Panc1 (cell line): ENCODE measurements at regions not wholly inside any gene's neighbourhood (a gene's known extent, or its start where the extent isn't known, plus 50 kb on each side); places are given as distances from the start of the nearest gene placed in this dataset.

ENCODE experiments used
- ATAC-seq: fragments of 200-7000 bp; cut with Tn5 transposase; 2 replicates; pipeline ENCODE4 v1.9.1; 2020; ENCODE audit warnings: mild to moderate bottlenecking, moderate library complexity
- BruUV-seq: library from RNA; stranded (reverse); fragments of 400-500 nt; replicated peaks from 2 replicates; lab custom pipeline; 2021; lab: Mats Ljungman, UMichigan
- CTCF ChIA-PET: fragments of 300-600 bp; sonication (Branson Sonifier 250); formaldehyde crosslinking; loops from one replicate; lab custom pipeline; 2022; ENCODE audit warnings: antibody characterized with exemption; lab: Charles Lee
- POLR2A ChIA-PET: fragments of 300-600 bp; sonication (Branson Sonifier 250); formaldehyde crosslinking; loops from one replicate; lab custom pipeline; 2022; ENCODE audit warnings: antibody characterized with exemption; lab: Charles Lee
- DNase-seq: peaks from one replicate; pipeline ENCODE4 v3.0.0-alpha.2; 2010; ENCODE audit warnings: low read depth, low spot score
- H3K27ac ChIP-seq: 2 replicates; pipeline ENCODE4 v1.5.1; 2011; ENCODE audit warnings: mild to moderate bottlenecking, low read length, inconsistent platforms
- H3K27me3 ChIP-seq: fragments of 200-500 bp; sonication (Bioruptor generic); 2 replicates; pipeline ENCODE4 v1.6.0; 2014; ENCODE audit warnings: low read length, inconsistent platforms; ENCODE audit not compliant: control insufficient read depth, insufficient read depth
- H3K36me3 ChIP-seq: fragments of 200-500 bp; sonication (Bioruptor generic); 2 replicates; pipeline ENCODE4 v1.5.1; 2014; ENCODE audit warnings: inconsistent platforms, mild to moderate bottlenecking, low read length, moderate library complexity; ENCODE audit not compliant: control insufficient read depth, insufficient read depth
- H3K4me1 ChIP-seq: 2 replicates; pipeline ENCODE4 v1.5.1; 2011; ENCODE audit warnings: inconsistent platforms, mild to moderate bottlenecking, low read length, moderate library complexity; ENCODE audit not compliant: control insufficient read depth, insufficient read depth
- H3K4me3 ChIP-seq, 2 experiments: 2 replicates each; pipeline ENCODE4 v1.5.1; 2011 to 2012; ENCODE audit warnings: low read depth in 2 of 2, low read length in 2 of 2, mild to moderate bottlenecking in 2 of 2, inconsistent platforms in 1 of 2, moderate library complexity in 1 of 2
- H3K9me3 ChIP-seq: fragments of 200-500 bp; sonication (Bioruptor generic); 2 replicates; pipeline ENCODE4 v1.5.1; 2014; ENCODE audit warnings: low read depth, mild to moderate bottlenecking, inconsistent platforms, low read length, moderate library complexity; ENCODE audit not compliant: control insufficient read depth, insufficient read depth
- CTCF ChIP-seq: fragments of 450-650 bp; IDR thresholded peaks from 2 replicates; pipeline ENCODE4 v1.5.1; 2017; ENCODE audit warnings: mild to moderate bottlenecking
- POLR2AphosphoS5 ChIP-seq: IDR thresholded peaks from 2 replicates; pipeline ENCODE4 v1.6.1; 2012; ENCODE audit warnings: mild to moderate bottlenecking, low read depth, low read length, moderate library complexity
- REST ChIP-seq, 2 experiments: IDR thresholded peaks; 2 replicates each; pipeline ENCODE4 v1.6.1; 2011 to 2012; ENCODE audit warnings: low read depth in 2 of 2, control low read depth in 1 of 2, low read length in 1 of 2, mild to moderate bottlenecking in 1 of 2, moderate library complexity in 1 of 2; ENCODE audit not compliant: insufficient read depth in 1 of 2
- SIN3A ChIP-seq: IDR thresholded peaks from 2 replicates; pipeline ENCODE4 v1.6.1; 2012; ENCODE audit warnings: low read depth, mild to moderate bottlenecking, low read length, moderate library complexity, borderline replicate concordance; ENCODE audit not compliant: insufficient read depth
- TCF7L2 ChIP-seq: IDR thresholded peaks from 2 replicates; pipeline ENCODE4 v1.6.1; 2011; ENCODE audit warnings: mild to moderate bottlenecking, low read depth, low read length, inconsistent platforms
- in situ Hi-C: cut with HindIII; loops from 2 replicates; pipeline ENCODE4 v1.10.0; 2016; ENCODE audit warnings: low sequenced_read_pairs, low pct_unique_long_range_greater_than_20kb
- intact Hi-C: fragments of 100-400 bp; cut with micrococcal nuclease; formaldehyde crosslinking; loops from one replicate; pipeline ENCODE4 v1.10.0; 2022; ENCODE audit not compliant: unreplicated experiment

GRCh38 chr13:55613429-55614187 lies 1527.1 kb upstream of the PRR20A start:
- H3K4me1 ChIP-seq = no peaks in the 10 kb centered on the region
- H3K36me3 ChIP-seq = no peaks in the 10 kb centered on the region
- H3K27me3 ChIP-seq = no peaks in the 10 kb centered on the region
- H3K4me3 ChIP-seq = no peak overlapping the region
- BruUV-seq = no TSS peak
- intact Hi-C loops (no loop called here), in situ Hi-C loops (no loop called here)
- no peak for ATAC-seq
- no peak overlapping the region for H3K27ac ChIP-seq
- ChIA-PET POLR2A (no interaction called here), CTCF (no interaction called here)
- no peak for DNase-seq
- no peak for TF ChIP-seq REST (IDR thresholded peaks at IDR 0.05; ENCODE audit: insufficient read depth in 1 of 2, low read depth in 2 of 2, low read length in 1 of 2)
- no peak for TF ChIP-seq TCF7L2
- TF ChIP-seq POLR2AphosphoS5 = no peak
- TF ChIP-seq CTCF = no peak
- TF ChIP-seq SIN3A = no peak
- H3K9me3 ChIP-seq = no peaks in the 10 kb centered on the region

GRCh38 chr13:55615081-55615480 lies 1525.6 kb upstream of the PRR20A start:
- no peak overlapping the region for H3K4me3 ChIP-seq
- intact Hi-C loops = no loop called here
- TF ChIP-seq REST (IDR thresholded peaks at IDR 0.05; ENCODE audit: insufficient read depth in 1 of 2, low read depth in 2 of 2, low read length in 1 of 2) (no peak), SIN3A (no peak), TCF7L2 (no peak), POLR2AphosphoS5 (no peak), CTCF (no peak)
- no peaks in the 10 kb centered on the region for H3K27me3 ChIP-seq
- no TSS peak for BruUV-seq
- no peak for ATAC-seq
- POLR2A ChIA-PET = no interaction called here
- DNase-seq = no peak
- CTCF ChIA-PET = no interaction called here
- in situ Hi-C loops = no loop called here
- no peaks in the 10 kb centered on the region for H3K36me3 ChIP-seq
- no peak overlapping the region for H3K27ac ChIP-seq
- no peaks in the 10 kb centered on the region for H3K9me3 ChIP-seq
- no peaks in the 10 kb centered on the region for H3K4me1 ChIP-seq
